Glutamatergic neuron (in vitro differentiated cells): ENCODE measurements at regions not wholly inside any gene's neighbourhood (a gene's known extent, or its start where the extent isn't known, plus 50 kb on each side); places are given as distances from the start of the nearest gene placed in this dataset.
A peak's percentile ranks its signal among the peaks of the same experiment; 100 is the strongest.

Source experiments
- DNase-seq: peaks from one replicate; pipeline ENCODE4 v3.0.0; 2022
- H3K27ac Mint-ChIP-seq: one replicate; pipeline ENCODE4 v1.8.0; 2020; ENCODE audit warnings: mild to moderate bottlenecking, mixed read lengths, inconsistent platforms; ENCODE audit not compliant: unreplicated experiment
- H3K27me3 Mint-ChIP-seq: one replicate; pipeline ENCODE4 v1.8.0; 2020; ENCODE audit warnings: mild to moderate bottlenecking, moderate library complexity, mixed read lengths, inconsistent platforms; ENCODE audit not compliant: unreplicated experiment
- H3K36me3 Mint-ChIP-seq: one replicate; pipeline ENCODE4 v1.8.0; 2020; ENCODE audit warnings: mild to moderate bottlenecking, mixed read lengths, inconsistent platforms; ENCODE audit not compliant: unreplicated experiment
- H3K4me1 Mint-ChIP-seq: one replicate; pipeline ENCODE4 v1.8.0; 2020; ENCODE audit warnings: mild to moderate bottlenecking, low read depth, mixed read lengths, inconsistent platforms; ENCODE audit not compliant: unreplicated experiment
- H3K4me3 Mint-ChIP-seq: one replicate; pipeline ENCODE4 v1.8.0; 2020; ENCODE audit warnings: mild to moderate bottlenecking, mixed read lengths, inconsistent platforms; ENCODE audit not compliant: unreplicated experiment
- H3K9me3 Mint-ChIP-seq: one replicate; pipeline ENCODE4 v1.8.0; 2020; ENCODE audit warnings: mild to moderate bottlenecking, moderate library complexity, mixed read lengths, inconsistent platforms; ENCODE audit not compliant: unreplicated experiment
- CTCF ChIP-seq: fragments of 200-600 bp; sonication (generic); IDR thresholded peaks from one replicate; pipeline ENCODE4 v1.5.0; 2021; ENCODE audit not compliant: partially characterized antibody, unreplicated experiment

- H3K36me3 Mint-ChIP-seq = no peaks in the 10 kb centered on the region
- no peak for DNase-seq
- H3K4me1 Mint-ChIP-seq = no peaks in the 10 kb centered on the region
- no peak overlapping the region for H3K4me3 Mint-ChIP-seq
- TF ChIP-seq CTCF = no peak
- peaks cover 3% of the 10 kb centered on the region for H3K27me3 Mint-ChIP-seq
- no peaks in the 10 kb centered on the region for H3K9me3 Mint-ChIP-seq
- H3K27ac Mint-ChIP-seq = no peak overlapping the region
These were observed 99.3 kb downstream of the C1QL2 start for GRCh38 chr2:119059287-119059686.

GRCh38 chr2:119053700-119054436 is 104.7 kb downstream of the C1QL2 start:
- TF ChIP-seq CTCF = no peak
- DNase-seq = no peak
- no peaks in the 10 kb centered on the region for H3K36me3 Mint-ChIP-seq
- H3K27me3 Mint-ChIP-seq = peaks cover 4% of the 10 kb centered on the region
- H3K27ac Mint-ChIP-seq = no peak overlapping the region
- no peak overlapping the region for H3K4me3 Mint-ChIP-seq
- H3K4me1 Mint-ChIP-seq = no peaks in the 10 kb centered on the region
- no peaks in the 10 kb centered on the region for H3K9me3 Mint-ChIP-seq

GRCh38 chr2:119051263-119051662 is 107.3 kb downstream of the C1QL2 start:
- H3K27me3 Mint-ChIP-seq = peaks cover 4% of the 10 kb centered on the region
- no peak for DNase-seq
- TF ChIP-seq CTCF = no peak
- no peak overlapping the region for H3K27ac Mint-ChIP-seq
- no peaks in the 10 kb centered on the region for H3K4me1 Mint-ChIP-seq
- no peaks in the 10 kb centered on the region for H3K36me3 Mint-ChIP-seq
- no peaks in the 10 kb centered on the region for H3K9me3 Mint-ChIP-seq
- no peak overlapping the region for H3K4me3 Mint-ChIP-seq

- Mint-ChIP-seq H3K27me3 (peaks cover 4% of the 10 kb centered on the region), H3K36me3 (no peaks in the 10 kb centered on the region), H3K4me1 (no peaks in the 10 kb centered on the region), H3K27ac (no peak overlapping the region), H3K4me3 (no peak overlapping the region), H3K9me3 (no peaks in the 10 kb centered on the region)
- TF ChIP-seq CTCF = peak; percentile 24
- DNase-seq = peak; percentile 62
These were observed 108.1 kb downstream of the MARCO start for GRCh38 chr2:119049968-119050704.
